ENCODE measurements at regions not wholly inside any gene's neighbourhood (a gene's known extent, or its start where the extent isn't known, plus 50 kb on each side); places are given as distances from the start of the nearest gene placed in this dataset.

GRCh38 chr10:64458306-64458705, 937.1 kb downstream of the REEP3 start:
- TF ChIP-seq CTCF (IDR thresholded peaks at IDR 0.05) (no peak), POLR2A (IDR thresholded peaks at IDR 0.05) (no peak), EP300 (IDR thresholded peaks at IDR 0.05) (no peak), POLR2AphosphoS5 (IDR thresholded peaks at IDR 0.05) (no peak)
